CD4-positive, alpha-beta T cell treated with Interleukin-17A for 4 hours (primary cell): ENCODE measurements at regions not wholly inside any gene's neighbourhood (a gene's known extent, or its start where the extent isn't known, plus 50 kb on each side); places are given as distances from the start of the nearest gene placed in this dataset.

Source experiments
- DNase-seq: peaks from one replicate; pipeline ENCODE4 v3.0.0-alpha.2; 2020; ENCODE audit warnings: mixed read lengths

DNA sequence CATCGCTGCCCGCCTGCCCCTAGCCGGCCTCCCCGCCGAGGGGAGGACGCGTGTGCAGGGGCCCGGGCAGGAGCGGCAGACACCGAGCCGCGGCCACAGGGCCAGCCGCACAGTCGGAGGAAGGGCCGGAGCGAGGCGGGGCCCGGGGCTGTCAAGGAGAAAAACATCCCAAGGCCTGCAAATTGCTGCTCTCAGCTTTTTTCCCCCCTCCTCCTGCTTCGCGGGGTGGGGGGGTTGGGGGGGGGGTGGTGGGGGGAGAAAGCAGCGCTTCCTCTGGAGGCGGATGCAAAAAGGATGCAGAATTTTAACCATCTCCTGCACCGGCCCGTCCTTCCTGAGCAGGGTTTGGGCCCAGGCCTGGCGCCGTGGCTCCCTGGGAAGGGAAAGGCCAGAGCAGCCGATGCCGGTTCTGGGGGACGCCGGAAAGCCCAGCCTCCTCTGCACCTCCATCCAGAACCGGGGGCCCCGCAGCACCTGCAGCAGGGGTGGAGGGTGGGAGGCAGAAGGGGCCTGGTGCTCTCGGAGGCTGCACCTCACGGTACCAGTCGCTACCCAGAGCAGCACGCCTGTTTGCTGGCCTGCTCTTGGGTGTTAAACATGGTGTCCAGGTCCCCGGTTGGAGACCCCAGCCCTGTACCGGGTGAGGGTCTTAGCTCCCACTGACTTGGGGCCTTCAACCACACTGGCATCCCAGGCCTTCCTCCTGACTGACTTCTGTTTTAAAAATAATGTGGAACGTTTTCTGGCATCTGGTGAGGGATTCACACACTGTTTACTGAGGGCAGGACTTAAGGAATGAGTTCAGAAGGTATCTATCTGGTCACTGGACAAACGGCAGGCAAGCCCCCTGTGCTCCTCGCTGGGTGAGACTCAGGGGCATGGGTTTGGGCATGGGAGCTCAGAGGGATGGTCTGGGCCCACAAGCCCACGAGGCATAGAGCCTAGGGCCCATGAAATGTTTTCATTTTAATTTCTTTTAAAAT, 77.4 kb upstream of the WNT7B start:
- peak; percentile 70 for DNase-seq

DNA sequence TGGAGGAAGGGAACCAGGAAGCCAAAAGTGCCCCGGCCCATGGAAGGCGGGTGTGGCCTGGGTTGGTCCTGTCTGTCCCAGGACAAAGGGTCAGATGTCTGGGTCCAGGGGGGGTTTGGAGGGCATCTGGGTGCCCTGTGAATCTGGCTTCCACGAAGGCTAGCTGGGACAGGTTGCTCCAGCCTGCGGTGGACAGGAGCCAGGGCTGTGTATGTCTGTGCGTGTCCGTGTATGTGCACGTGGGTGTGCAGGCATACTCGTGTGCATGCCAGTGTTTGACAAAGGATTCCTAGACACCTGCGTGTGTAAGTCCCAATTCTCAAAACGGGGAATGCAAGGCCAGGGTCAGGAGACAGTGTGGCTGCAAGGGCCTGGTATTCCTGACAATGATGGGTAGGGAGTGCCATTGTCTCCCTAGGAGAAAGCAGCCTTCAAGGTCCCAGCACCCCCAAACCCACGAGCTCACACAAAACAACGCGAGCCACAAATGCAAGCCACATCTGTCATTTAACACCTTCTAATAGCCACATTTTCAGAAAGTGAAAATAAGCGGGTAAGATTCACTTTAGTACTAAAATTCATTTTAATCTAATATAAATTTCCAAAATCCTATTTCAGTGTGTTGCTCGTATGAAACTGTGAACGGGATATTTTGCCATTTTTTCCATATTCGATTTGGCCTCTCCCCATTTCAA, 78.4 kb upstream of the WNT7B start:
- DNase-seq: no peak

DNA sequence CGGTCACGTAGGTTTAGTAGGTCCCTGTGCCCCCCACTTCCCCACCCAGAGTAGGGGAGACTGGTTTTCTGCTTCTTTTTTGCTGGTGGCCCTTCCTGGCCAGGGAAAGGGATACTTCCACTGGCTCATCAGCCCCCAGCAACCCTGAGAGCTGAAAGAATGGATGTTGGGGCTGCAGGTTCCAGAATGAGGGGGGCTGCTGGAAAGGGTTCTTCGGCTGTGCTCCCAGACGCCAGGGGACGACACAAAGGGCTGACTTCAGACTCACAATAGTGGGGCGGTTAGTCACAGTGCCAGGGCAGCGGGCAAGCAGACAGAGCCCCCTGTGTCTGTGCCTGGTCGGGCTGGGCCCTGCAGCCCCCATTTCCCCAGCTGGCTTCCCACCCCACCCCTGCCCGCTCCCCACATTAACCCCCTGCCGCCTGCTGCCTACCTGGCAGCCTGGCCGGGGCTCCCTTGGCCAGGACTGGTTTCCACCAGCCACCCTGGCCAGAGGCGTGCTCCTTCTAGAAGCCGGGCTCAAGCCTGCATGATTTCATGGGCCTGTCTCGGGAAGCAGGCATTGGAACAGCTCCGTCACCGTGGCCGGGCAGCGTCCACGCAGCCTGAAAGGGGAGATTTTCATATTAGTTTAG, 79.1 kb upstream of the WNT7B start:
- DNase-seq: no peak

DNA sequence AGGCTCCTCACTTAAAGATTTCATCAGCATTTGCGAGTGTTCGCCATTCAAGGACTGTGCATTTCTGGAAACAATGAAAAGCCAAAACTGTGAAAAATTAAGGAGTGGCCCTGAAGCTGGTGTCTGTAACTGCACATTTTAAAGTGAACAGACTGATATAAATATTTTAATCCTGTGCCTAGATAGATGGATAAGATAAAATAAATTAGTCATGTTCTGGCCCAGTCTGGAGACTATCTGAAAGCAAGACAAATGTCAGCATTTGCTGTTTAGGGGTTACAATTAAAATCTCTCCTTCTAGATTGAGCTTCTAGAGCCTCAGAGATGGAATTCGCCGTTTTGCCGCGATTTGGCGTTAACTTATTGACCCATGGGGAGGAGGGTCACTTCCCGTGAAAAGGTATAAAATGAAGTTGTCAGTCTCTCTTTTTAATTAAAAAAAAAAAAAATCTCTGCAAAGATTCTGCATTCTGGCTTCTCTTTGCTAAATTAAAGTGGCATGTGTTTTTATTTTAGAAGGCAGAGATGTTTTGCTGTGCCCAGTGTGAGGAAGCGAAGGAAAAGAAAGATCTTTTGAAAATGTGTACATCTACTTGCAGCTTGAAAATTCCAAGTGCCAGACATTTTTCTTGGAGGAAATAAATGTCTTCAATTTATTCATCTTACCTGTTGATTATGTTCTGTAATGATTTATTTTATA, 79.7 kb upstream of the WNT7B start:
- no peak for DNase-seq

DNA sequence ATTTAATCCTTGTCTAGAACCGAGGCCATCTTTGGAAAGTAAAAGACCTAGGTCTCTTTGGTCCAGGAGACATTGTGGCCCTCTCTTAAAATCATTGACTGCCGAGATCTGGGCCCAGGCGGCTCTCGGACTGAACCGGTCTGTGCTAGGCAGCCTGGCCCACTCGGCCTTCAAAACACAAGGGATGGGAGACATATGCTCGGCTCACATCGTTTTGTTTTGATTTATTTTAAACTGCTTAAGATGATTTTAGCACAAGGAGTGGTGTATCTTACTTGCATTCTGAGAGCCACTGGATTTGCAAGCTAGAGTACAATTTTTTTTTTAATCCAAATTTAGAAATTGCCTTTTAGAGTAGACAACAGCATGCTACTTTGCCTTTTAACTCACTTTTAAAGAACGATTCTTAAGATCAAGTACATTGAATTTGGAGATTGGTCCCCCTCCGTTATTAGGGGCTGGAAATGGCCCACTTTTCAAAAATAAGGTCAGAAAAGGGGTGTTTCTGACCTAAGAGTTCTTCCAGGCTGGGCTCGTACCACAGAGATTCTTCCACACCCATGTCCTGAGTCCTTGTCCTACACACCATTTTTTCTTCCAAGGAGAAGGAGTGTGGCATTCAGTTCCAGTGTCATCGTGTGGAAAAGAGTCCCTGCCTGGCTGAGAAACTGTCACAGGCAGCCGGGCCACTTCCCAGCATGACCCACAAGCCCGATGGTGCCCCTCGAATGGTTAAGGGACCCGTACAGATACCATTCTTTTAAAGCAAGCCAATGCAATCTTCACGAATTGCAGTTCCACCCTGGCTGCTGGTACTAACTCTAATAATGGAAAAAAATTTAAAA, 80.5 kb upstream of the WNT7B start:
- no peak for DNase-seq

DNA sequence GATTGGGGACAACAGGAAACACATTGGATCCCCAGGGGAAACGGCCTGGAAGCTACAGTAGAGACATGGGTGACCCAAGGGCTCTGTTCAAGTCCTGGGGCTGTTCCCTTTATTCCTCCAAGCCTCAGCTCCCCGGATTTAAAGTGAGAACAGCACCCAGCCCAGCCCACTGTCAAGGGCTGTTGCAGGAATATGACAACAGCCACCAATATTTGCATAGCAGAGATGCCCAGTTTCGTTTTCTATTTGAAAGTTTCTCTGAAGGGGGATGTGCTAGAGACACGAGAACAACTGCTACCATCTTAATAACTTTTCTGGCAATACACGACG, 81.1 kb upstream of the WNT7B start:
- DNase-seq: peak; percentile 27

DNA sequence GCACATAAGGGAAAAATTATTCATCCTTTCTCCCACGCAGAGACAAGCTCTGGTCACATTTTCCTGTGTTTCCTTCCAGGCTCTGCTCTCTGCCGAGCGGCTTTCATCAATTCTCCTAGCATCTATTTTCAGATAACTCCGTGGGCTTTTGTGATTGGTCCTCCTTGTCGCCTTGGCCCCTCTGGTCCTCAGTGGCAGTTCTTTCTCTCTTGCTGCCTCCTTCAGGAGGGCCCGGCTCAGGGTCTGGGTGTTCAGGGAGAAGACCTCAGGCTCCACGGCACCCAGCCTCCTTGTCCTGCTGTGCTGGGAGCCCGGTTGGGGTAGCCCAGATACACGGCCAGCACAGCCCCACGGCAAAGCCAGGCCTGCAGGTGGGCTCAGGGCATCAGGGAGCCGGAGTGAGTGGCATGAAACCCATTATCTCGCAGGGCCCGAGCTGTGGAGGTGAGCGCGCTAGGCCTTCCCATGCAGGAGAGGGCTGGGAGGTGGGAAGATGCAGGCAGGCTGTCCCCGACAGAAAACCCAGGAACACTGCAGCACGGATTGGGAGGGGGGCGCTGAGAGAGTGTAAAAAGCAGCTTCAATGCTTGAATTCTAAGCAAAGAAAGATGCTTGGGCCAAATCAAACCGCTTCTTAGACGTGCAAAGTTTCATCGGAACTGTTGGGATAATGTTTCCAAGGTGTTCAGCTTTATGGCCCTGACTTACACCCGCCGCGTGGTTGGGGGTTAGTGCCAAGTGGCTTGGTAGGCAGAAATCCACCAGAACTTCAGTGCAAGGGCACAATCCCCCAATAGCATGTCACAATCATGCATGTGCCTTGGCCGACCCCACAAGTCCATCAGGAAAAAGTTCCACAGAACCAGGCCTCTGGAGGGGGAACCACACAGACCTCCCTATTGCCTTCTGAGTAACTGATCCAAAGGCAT, 81.9 kb upstream of the WNT7B start:
- DNase-seq: no peak

DNA sequence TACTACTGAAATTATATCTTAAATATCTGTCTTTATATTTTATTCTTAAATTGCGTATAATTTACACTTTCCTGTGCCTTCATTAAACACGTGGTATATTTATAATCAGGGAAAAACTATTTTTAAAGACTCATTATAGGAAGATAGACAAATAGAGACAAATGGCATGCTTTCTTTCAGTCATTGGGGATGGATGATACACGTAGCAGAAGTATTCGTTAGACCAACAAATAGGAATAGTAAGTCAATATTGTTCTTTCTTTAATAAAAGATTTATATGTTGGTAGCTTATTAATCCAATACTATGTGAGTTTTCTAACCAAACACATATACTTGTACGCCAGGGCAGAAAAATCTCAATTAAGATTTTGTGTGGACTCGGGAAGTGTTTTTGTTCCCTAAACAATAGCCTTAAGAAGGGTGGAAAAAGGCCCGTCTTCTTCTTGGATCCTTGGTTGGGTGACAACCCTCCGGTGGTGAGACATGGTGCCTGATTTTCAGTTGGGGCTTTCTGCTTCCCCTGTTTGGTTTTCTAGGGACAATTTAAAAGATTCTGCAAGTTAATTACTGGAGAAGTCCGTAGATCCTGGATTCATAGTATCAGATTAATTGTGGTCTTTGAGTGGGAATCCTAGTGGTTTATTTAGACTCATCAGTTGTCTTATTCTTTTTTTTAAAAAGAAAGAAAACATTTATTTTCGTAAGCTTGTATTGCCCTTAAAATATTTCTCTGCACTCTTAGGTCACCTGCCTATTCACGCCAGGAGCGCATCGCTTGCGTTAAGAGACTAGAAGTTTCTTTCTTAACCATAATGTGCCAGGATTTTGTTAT, 83.5 kb upstream of the WNT7B start:
- DNase-seq: no peak

DNA sequence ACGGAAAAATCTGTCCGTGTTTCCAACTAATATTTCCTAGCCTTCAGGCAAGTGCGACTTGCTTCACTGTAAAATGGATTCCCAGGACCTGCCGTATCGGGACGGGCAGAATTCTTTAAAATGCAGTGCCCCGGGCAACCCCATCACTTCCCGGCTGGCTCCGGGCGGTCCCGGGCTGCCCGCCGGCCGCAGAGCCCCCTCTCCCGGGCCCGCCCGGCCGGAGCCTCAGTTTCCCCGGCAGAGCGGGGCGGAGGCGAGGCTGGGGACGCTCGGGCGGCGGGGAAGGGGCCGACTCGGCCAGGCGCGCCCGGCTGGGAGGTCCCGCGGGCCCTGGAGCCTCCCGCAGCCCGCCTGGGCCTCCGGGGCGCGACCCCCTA, 84.2 kb upstream of the WNT7B start:
- no peak for DNase-seq

DNA sequence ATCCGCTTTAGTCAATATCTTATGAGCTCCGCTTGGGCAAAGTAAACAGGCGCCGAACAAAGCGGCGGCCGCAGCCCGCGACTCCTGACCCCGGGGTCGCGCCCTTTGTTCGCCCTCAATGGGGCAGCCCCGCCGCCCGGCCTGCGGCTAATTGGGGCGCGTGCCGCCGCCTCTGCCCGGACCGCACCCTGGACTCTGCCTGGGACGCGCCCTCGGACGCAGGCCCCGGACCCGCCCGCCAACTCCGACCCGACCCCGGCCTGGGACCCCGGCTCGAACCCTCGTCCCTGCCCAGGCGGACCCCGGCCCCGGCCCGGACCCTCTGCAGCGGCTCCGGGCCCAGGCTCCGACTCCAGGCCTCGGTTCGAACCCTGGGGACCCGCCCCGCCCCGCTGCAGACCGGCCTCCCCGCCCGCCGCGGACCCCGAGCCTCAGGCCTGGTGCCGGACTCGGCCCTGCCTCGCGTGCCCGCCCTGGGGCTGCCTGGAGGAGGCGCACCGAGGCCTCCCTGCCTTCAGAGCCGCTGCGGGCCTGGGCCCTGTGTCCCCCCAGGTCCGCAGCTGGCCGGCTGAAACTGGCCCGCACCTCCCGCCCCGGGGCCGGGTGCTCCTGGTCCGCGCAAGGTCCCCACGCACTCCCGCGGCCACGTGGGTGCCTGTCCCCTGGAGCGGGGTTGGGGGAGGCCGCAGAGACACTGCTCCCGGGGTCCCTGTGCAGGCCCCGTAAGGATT, 84.7 kb upstream of the WNT7B start:
- DNase-seq: no peak

DNA sequence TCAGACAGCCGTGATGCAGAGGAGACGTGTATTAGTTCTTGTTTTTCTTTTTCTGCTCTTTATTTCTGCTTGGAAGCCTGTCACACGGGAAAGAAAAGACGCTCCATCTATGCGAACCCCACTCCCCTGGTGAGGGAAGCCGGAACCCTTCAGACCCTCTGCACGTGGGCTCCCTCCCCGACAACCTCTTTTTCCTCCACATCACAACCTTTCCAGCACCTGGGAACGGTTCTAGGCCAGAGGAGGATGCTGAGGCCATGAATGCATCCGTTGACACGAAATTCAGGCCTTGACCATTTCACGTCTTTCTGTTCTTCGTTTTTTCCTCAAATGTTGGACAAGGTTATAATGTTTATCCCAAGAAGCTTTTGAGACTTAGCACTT, 85.3 kb upstream of the WNT7B start:
- no peak for DNase-seq

DNA sequence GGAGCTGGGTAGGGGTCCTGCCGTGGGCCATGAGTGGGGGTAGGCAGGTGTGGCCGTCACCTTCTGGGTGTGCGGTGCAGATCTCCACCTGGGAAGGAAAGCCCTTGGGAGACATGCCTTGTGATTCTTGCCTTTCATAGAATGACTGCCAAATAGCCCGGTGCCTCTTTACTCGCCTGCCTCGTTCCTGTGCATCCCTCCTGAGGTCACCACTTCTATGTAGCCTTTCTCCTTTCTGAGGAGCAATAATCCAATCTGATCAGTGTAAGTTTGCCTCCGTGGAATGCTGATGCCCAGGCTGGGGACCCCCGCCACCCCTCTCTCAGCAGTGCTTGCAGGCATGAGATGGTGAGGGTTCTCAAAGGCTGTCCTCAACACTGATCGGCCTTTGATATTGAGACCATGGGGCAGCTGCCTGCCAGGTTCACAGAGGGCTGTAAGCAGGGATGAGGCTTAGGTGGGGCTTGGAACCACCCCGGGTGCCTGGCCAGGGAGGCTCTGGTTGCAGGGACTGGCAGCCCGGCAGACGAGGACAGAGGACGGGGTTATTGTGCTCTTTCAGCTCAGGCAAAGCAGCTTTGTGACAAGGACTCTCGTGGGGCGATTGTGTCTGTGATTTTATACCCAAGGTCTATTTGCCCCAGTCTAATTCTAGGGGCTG, 86.1 kb upstream of the WNT7B start:
- DNase-seq: no peak

DNA sequence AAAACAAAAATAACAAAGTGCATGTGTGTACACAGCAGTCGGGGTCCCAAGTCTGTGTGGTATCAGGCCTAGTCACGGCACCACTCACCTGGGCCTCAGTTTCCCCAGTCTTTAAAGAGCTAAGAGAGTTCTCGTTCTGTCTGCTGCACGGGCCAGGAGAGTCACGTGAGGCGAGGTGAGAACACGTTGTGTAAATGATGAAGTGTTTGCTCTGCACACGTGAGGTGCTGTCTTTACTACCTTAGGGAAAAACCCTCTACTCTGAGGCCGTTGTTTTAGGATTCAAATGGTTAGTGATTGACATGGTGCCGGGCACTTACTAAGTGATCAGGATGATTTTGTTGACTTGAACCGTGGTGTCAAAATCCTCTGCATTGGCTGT, 86.5 kb upstream of the PPARA start:
- DNase-seq: no peak

DNA sequence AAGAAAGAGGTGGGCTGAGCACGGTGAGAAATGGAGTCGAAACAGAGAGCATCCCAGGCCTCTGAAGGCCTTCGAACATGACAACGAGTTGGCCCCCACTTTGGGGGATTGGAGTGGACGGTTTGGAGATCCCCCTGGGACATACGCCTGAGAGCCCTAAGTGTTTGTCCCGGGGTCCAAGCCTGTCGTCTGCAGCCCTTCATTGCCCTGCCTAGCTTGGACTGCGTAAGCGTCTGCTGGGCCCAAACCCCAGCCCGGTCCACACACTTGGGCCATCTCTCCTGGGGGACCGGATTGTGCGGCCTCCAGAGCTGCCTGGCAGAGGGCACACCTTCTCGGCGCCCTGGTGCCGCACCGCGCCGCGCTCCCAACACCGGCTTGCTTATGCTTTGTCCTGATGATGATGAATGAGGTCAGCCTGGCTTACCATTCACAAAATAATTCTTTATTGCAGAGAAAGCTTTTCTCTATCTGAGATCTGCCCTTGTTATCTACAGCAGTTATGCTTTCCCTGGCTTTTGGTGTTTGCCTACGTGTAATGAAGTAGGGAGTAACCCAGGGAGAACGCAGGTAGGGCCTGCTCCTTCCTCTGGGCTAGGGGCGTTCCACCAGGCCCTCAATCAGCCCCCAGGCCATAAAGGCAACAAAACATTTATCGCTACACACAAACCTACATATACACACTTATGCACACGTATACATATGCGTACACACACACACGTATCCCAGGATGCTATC, 85.9 kb upstream of the PPARA start:
- DNase-seq: no peak

DNA sequence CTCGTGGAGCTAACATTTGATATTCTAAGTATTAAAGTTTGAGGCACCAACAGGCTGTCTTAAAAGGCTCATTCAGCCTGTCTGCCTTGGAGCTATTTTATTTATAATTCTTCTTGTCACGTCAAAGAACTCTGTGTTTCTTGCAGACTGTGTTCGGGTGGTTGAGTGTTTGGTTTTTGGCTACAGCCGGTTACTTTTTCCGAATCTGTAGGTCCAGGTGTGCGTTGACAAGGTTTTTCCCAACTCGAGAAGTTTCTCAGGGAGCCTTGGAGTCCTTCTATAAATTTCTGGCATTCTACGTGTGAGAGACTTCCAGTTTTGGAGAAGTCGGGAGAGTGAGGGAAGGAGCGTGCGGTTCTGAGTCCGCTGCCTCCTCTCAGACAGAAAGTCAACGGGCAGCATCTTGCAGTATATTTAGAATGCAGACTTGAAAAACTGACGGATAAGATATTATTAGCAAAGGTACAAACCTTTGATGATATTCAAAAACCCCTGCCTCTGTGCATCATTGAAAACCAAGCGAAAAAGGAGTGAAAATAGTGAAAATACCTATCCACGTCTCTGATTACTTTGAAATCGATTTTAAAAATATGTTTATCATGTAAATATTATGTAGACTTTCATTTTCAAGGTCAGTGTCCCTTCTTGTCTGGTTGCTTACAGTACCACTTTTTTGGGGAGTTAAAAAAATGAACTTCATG, 85.2 kb upstream of the PPARA start:
- DNase-seq: no peak

DNA sequence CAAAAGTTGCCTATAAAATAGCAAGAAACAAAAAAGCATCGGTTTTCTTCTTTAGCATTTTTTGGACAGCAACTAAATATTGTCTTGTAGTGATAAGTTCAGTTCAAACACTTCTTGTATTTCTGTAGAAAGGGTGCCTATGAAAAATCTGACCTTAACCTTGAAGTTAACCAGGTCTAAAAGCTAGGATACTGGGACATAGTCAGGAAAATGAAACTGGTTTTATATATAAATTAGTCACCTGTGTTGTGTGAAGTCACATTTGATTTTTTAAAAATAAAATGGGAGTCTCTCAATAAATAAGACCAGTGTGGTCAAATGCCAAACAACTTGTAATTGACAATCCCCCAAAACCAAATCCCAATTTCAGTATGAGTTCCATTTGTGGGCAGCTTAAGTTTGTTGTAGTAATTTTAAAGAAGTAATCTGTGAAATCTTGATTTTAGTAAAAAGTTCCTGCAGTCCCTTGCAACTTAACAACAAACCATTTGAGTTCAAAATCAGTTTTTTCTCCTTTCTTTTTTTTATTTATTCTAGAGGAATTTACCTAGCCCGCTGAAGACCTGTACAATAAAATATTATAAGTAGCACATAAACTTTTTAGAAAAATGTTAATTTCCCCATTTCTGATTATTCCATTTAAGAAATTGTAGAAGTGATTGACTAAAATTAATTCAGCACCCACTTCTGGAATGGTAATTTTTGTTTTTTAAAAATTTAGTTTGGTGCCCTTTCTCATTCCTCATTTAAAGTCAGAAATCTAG, 84.5 kb upstream of the PPARA start:
- DNase-seq: no peak

DNA sequence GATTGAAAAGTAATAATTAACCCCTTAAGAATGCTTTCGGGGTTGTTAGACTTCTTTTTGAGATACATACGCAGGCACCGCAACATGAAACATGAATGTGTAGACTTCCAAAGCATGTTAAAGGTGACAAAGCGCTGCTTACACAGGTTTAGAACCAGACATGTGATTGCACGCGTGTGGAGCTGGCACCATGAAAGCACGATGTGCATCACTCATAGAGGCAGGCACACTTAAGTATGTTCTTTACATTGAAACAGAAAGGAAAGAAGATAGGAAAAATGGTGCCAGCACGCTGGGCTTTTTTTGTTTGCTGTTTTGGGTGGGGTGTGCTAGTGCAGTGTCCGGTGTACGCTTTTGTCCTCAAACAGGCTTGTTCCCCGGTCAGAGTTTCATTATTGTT, 83.6 kb upstream of the PPARA start:
- DNase-seq: no peak
